Endometrial microvascular endothelial cells (primary cell): ENCODE measurements at regions not wholly inside any gene's neighbourhood (a gene's known extent, or its start where the extent isn't known, plus 50 kb on each side); places are given as distances from the start of the nearest gene placed in this dataset.

Source experiments
- in situ Hi-C: cut with HindIII; loops from 2 replicates; pipeline ENCODE4 v1.10.0; 2017; ENCODE audit warnings: low sequenced_read_pairs, low pct_unique_long_range_greater_than_20kb; ENCODE audit errors: inconsistent ontology term

- in situ Hi-C loops: no loop called here
Measured at GRCh38 chr16:54548281-54548680, 261.7 kb upstream of the IRX3 start.

- in situ Hi-C loops: no loop called here
Measured at GRCh38 chr16:54547052-54547451, 260.5 kb upstream of the IRX3 start.

- in situ Hi-C loops: no loop called here
Measured at GRCh38 chr16:54546521-54546920, 259.9 kb upstream of the IRX3 start.

GRCh38 chr16:54545854-54546511, 259.4 kb upstream of the IRX3 start:
- in situ Hi-C loops: no loop called here

GRCh38 chr16:54544553-54545180, 258.1 kb upstream of the IRX3 start:
- in situ Hi-C loops: no loop called here

- in situ Hi-C loops: no loop called here
Measured at GRCh38 chr16:54542805-54543505, 256.4 kb upstream of the IRX3 start.

GRCh38 chr16:54540525-54541180, 254.1 kb upstream of the IRX3 start:
- in situ Hi-C loops: no loop called here

GRCh38 chr16:54538276-54538675, 251.7 kb upstream of the IRX3 start:
- in situ Hi-C loops: no loop called here

- in situ Hi-C loops: no loop called here
Measured at GRCh38 chr16:54533856-54534490, 247.4 kb upstream of the IRX3 start.

- in situ Hi-C loops: no loop called here
Measured at GRCh38 chr16:54526916-54527315, 240.3 kb upstream of the IRX3 start.

GRCh38 chr16:54526087-54526486, 239.5 kb upstream of the IRX3 start:
- in situ Hi-C loops: no loop called here

GRCh38 chr16:54525104-54525503, 238.5 kb upstream of the IRX3 start:
- in situ Hi-C loops: no loop called here

GRCh38 chr16:54522584-54522983, 236.0 kb upstream of the IRX3 start:
- in situ Hi-C loops: no loop called here

- in situ Hi-C loops: no loop called here
Measured at GRCh38 chr16:54521327-54521726, 234.7 kb upstream of the IRX3 start.

GRCh38 chr16:54519161-54519695, 232.6 kb upstream of the IRX3 start:
- in situ Hi-C loops: no loop called here

- in situ Hi-C loops: no loop called here
Measured at GRCh38 chr16:54517181-54517580, 230.6 kb upstream of the IRX3 start.

- in situ Hi-C loops: no loop called here
Measured at GRCh38 chr16:54512467-54512995, 225.9 kb upstream of the IRX3 start.

- in situ Hi-C loops: no loop called here
Measured at GRCh38 chr16:54511222-54511731, 224.7 kb upstream of the IRX3 start.
